ENCODE measurements at regions not wholly inside any gene's neighbourhood (a gene's known extent, or its start where the extent isn't known, plus 50 kb on each side); places are given as distances from the start of the nearest gene placed in this dataset.

DNA sequence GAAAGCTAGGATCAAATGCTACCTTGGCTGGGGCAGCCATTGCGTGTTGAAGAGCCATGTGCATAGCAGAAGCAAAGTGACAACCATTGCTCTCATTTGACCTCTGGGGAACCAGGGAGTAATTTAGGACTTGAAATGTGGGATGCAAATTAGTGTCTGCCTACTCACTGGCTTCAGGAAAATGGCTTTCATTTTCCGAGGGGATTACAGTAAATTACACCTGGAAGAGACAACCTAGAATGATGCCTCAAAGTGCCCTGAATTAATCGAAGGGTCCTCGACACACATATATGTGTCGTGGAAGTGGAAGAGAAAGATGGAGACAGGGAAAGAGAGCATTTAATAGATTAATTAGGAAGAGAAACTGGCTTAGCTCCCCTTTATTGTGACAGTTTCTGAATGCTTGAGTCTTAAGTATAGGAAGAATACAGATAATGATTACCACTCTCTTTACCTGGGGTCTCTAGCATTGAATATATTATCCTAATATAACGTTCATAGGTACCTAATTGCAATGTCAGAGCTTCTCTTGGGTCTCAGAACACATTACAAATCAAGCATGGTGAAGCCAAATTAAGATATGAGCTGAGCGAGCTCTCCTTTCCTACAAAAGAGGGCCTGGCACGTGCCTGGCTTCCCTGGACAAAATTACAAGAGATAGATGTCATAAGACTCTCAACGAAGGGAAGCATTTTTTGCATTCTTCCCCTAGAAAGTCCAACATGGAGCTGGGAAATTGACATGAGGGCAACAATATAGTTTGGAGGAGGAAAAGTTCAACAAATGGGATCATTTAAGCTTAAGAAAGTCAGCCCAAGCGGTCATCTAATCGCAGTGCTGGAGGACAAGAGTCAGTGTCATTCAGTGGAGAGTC lies 59.5 kb downstream of the MYCN start:
- Histone ChIP-seq H3K9me3 (no peaks in the 10 kb centered on the region), H3K36me3 (no peaks in the 10 kb centered on the region), H3K27ac (no peak overlapping the region), H3K4me1 (no peaks in the 10 kb centered on the region), H3K27me3 (no peaks in the 10 kb centered on the region), H3K4me3 (no peak overlapping the region)
- WGBS, 2 donors = 88 to 89% methylated on average over 11 of the region's 11 CpGs
- intact Hi-C loops (cut with DNase I) = no loop called here
- no peak for DNase-seq
- TF ChIP-seq POLR2AphosphoS5 (IDR thresholded peaks at IDR 0.05) (no peak), POLR2A (IDR thresholded peaks at IDR 0.05) (no peak), EP300 (IDR thresholded peaks at IDR 0.05) (no peak)
- TF ChIP-seq, protein P1, sequence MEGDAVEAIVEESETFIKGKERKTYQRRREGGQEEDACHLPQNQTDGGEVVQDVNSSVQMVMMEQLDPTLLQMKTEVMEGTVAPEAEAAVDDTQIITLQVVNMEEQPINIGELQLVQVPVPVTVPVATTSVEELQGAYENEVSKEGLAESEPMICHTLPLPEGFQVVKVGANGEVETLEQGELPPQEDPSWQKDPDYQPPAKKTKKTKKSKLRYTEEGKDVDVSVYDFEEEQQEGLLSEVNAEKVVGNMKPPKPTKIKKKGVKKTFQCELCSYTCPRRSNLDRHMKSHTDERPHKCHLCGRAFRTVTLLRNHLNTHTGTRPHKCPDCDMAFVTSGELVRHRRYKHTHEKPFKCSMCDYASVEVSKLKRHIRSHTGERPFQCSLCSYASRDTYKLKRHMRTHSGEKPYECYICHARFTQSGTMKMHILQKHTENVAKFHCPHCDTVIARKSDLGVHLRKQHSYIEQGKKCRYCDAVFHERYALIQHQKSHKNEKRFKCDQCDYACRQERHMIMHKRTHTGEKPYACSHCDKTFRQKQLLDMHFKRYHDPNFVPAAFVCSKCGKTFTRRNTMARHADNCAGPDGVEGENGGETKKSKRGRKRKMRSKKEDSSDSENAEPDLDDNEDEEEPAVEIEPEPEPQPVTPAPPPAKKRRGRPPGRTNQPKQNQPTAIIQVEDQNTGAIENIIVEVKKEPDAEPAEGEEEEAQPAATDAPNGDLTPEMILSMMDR (IDR thresholded peaks at IDR 0.05) = no peak

DNA sequence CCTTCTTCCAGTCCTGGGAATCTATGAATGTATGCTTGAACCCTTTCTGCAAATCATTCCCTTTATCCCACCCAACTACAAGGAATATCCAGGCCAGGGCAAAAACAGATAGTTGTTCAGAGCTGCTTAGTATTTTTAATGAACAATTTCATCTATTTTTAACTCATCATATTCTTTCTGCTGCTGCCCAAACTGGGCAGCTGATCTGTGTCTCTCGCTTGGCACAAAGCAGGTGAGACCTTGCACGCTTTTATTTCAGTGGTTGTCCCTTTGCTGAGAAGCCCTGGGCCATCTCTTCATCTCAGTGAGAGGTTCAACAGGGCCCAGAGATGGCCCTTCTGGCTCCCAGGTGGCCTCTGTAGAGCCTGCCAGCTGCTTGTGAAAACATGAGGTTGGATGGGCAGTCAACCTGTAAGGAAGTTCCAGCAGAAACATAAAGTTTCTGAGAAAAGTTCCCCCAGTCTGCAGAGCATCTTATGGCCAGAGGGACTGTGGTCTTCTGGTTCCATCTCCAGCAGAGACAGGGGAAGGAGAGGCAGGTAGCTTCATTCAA lies 57.5 kb downstream of the MYCN start:
- WGBS, 2 donors = 94 to 95% methylated on average over 2 of the region's 2 CpGs
- no peak overlapping the region for H3K27ac ChIP-seq
- no peaks in the 10 kb centered on the region for H3K4me1 ChIP-seq
- no peak for DNase-seq
- TF ChIP-seq POLR2AphosphoS5 (IDR thresholded peaks at IDR 0.05) (no peak), POLR2A (IDR thresholded peaks at IDR 0.05) (no peak), EP300 (IDR thresholded peaks at IDR 0.05) (no peak)
- TF ChIP-seq, protein P1 (IDR thresholded peaks at IDR 0.05) = no peak
- H3K9me3 ChIP-seq = no peaks in the 10 kb centered on the region
- no peak overlapping the region for H3K4me3 ChIP-seq
- intact Hi-C loops (cut with DNase I) = no loop called here
- H3K36me3 ChIP-seq = no peaks in the 10 kb centered on the region
- no peaks in the 10 kb centered on the region for H3K27me3 ChIP-seq

DNA sequence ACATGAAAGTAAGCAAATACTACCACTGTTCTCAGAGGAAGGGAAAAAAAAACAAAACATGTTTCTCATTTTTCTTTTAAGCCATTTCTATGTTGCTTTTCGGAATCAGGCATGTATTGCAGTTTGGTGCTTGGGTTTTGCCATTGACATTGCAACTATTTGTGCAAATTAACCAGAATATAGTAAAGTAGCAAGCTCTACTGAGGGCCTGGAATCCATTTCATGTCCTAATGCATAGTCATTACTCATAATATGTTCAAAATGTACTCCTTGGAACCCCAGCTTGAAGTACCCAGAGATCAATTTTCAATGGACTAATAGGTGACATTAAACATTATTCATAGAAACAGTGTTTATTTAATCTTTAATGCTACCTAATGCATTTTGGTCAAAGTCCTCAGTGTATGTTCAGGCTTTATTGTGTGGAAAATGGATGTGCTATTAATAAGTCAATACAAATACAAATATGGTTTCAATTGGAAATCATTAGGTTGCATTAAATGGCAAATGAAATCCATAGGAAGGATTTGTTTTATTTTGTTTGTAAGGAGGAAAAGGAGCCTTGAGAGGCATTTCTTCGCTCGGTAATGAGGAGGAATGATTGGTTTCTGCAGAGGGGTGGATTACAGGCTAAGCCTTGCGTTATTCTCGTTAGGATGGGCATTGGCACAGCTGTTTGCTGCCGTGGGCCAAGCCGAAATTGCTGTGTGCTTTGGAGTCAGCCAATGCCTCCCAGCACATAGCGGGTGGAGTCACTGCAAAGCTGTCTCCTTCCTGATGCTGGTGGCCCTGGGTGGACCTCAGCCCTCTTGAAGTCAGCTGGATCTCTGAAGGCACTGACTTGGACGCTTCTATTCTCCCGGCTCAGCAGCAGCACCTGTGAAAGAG lies 56.4 kb downstream of the MYCN start:
- no peak for DNase-seq
- H3K4me3 ChIP-seq = no peak overlapping the region
- H3K9me3 ChIP-seq = no peaks in the 10 kb centered on the region
- TF ChIP-seq POLR2AphosphoS5 (IDR thresholded peaks at IDR 0.05) (no peak), EP300 (IDR thresholded peaks at IDR 0.05) (no peak), POLR2A (IDR thresholded peaks at IDR 0.05) (no peak)
- TF ChIP-seq, protein P1 (IDR thresholded peaks at IDR 0.05) = no peak
- H3K4me1 ChIP-seq = no peaks in the 10 kb centered on the region
- H3K27me3 ChIP-seq = no peaks in the 10 kb centered on the region
- intact Hi-C loops (cut with DNase I) = no loop called here
- 68 to 73% methylated on average over 10 of the region's 10 CpGs for WGBS, 2 donors
- H3K27ac ChIP-seq = no peak overlapping the region
- no peaks in the 10 kb centered on the region for H3K36me3 ChIP-seq

Small RNA genes in the stretch of these regions (small RNA-seq; reads per million reads assigned to genes)
- gene AC174048.1 (0 reads per million in 3 donors), gene RF00561 (0 reads per million in 3 donors)

Data from sigmoid colon (tissue), 6 donors.